SW480 (cell line): ENCODE measurements at regions not wholly inside any gene's neighbourhood (a gene's known extent, or its start where the extent isn't known, plus 50 kb on each side); places are given as distances from the start of the nearest gene placed in this dataset.
"Not testable (repeated sequence)": the region's sequence is repeated elsewhere in the genome, so short reads cannot be mapped to it uniquely, and the experiment has no call there.

Experiments used
- DNase-seq: peaks from one replicate; pipeline ENCODE4 v3.0.0-alpha.2; 2016; ENCODE audit warnings: low spot score

DNA sequence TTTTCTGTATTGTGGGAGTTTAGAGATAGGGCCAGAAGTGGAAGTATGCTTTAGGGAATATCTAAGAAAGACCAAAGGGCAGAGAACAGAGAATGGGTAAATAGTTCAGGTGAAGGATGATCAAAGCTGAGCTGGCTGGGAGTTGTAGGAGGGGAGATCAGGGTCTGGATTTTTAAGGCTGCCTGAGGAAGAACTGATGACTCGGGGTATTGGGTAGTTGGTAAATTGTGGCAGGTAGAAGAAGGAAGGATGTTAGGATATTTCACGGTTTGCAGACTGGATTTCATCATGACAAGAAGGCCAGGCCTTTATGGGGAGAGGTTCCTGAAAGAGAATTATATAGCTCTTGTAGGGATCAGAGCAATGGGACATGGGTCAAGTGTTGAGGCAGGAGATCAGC lies 492.9 kb downstream of the UTRN start:
- DNase-seq: no peak

DNA sequence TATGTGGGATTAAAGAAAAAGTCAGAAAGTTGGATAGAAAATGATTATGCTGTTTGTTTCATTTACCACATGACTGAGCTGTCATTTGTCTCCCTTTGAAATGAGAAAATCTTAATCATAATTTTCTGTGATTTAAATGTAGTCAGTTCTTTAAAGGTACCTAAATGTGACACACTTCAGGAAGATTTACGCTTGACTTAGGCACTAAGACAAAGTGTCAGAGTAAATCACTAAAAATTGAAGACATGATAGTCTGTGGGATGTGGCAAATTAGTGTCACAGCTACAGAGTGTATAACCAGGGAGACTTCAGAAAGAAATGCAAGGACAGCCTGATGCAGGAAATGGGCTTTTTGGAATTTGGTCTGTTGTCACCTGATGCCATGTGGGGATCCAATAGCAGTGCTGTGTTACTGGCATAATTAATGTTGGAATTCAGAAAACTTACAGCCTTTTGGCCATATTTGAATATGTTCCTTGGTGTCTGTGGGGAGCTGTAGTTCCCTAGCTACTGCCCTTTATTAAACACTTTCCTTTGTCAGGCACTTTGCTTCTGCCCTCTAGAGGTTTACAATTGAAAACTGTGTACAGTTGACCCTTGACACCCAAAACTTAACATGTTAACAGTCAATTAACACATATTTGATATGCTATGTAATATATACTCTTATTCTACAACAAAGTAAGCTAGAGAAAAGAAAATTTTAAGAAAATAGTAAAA lies 493.8 kb downstream of the UTRN start:
- no peak for DNase-seq

GRCh38 chr6:144781836-144782235 lies 496.7 kb downstream of the UTRN start:
- no peak for DNase-seq

DNA sequence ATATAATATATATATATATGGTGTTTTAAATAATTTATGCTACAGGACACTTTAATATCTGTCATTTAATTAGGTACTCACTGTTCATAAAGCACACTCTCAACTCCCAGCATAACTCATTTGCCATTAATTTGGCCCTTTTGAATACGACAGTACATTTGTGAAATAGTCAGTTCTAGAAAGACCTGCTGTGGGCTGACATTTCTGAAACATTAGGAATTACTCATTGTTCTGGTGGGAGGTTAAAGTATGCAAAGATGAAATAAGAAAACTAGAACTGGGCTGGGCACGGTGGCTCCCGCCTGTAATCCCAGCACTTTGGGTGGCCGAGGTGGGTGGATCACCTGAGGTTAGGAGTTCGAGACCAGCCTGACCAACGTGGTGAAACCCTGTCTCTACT lies 497.5 kb downstream of the UTRN start:
- DNase-seq: no peak

GRCh38 chr6:144785056-144785455 lies 499.9 kb downstream of the UTRN start:
- no peak for DNase-seq

- DNase-seq: no peak
Observed at GRCh38 chr6:144786825-144787224, 501.7 kb downstream of the UTRN start.

DNA sequence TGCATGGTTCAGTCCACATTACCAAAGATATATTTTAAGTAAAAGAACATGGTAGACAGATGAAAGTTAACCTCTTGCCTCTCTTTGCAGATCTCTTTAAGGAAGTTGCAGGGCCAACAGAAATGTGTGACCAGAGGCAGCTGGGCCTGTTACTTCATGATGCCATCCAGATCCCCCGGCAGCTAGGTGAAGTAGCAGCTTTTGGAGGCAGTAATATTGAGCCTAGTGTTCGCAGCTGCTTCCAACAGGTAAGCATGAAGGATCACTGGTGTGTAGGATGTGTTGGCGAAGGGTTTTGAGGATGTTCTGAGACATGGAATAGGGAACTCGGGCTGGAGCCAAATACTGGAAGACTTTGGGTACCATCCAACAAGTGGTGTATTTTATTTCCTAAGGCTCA lies 508.6 kb downstream of the UTRN start:
- no peak for DNase-seq

DNA sequence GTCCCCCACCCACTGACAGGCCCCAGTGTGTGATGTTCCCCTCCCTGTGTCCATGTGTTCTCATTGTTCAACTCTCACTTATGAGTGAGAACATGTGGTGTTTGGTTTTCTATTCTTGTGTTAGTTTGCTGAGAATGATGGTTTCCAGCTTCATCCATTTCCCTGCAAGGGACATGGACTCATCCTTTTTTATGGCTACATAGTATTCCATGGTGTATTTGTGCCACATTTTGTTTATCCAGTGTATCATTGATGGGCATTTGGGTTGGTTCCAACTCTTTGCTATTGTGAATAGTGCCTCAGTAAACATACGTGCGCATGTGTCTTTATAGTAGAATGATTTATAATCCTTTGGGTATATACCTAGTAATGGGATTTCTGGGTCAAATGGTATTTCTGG lies 509.9 kb downstream of the UTRN start:
- DNase-seq: not testable (repeated sequence)

GRCh38 chr6:144796070-144796469 lies 510.9 kb downstream of the UTRN start:
- DNase-seq: no peak

DNA sequence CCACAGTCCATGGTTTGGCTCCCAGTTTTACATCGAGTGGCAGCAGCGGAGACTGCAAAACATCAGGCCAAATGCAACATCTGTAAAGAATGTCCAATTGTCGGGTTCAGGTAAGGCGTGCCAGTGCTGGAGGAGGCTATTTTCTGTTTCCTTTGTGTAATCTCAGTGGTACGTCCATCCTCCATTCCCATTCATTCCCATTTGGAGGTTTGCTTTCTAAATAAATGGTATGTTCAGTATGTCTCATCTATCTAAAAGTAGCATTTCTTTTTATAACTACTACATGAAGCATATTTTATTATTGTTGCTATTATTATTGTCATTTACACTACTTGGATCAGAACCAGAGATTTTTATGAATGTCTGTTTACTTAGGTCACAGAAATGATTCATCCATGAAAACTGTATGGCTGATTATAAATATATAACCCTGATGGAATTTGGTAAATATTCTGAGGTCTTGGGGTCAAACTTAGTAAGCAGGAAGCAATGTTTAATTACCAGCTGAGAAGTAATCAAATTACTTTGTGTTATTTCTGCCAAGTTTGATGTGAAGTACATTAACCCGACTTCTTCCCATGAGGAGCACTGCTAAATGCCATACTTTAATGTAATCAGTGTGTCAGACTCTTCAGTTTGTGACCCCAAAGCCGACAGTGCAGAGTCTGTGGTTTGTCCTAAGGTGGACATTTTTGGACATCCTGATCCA lies 512.9 kb downstream of the UTRN start:
- DNase-seq: no peak

DNA sequence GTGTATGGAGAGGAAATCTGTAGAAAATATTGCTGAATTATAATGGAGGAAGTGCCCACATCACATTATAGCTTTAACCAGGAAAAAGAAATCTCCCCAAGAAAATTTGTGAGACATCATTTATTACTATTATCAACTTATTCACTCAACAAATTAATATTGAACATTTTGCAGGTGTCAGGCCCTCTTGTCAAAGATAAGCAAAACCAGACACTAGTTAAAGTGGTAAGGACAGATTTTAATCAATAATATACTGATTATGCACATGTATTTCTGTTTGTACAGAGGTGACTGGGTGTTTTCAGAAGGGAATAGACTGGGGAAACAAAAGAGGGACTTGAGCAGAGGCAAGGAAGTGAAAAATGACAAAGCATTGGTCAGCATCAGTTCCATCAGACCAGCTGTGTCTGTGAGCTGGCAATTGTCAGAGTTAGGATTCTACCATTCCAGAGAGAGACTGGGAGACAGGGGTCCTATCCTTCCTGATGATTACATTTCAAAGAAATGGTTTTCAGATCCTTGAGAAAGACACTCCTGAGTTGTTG lies 519.2 kb downstream of the UTRN start:
- no peak for DNase-seq

GRCh38 chr6:144805049-144805448 lies 519.9 kb downstream of the UTRN start:
- no peak for DNase-seq

DNA sequence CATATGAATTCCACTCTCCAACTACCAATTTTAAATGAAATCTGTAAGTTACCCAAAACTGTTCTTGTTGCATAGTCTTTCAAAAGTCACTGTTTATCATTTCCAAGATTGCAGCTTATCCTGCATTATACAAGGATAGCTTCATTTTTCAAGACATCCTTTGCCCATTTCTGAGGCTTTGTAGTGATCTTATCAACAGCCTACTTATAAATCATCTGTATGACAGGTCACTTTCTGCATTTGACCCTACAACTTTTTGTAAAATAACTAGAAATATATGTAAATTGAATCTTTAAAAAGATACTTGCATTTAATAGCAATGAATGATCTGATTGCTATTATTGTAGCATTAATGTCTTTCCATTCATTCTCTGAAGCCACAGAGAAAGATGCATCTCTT lies 521.1 kb downstream of the UTRN start:
- DNase-seq: no peak

GRCh38 chr6:144809120-144809519 lies 524.0 kb downstream of the UTRN start:
- DNase-seq: no peak

- no peak for DNase-seq
Observed at GRCh38 chr6:144809969-144810368, 524.8 kb downstream of the UTRN start.

DNA sequence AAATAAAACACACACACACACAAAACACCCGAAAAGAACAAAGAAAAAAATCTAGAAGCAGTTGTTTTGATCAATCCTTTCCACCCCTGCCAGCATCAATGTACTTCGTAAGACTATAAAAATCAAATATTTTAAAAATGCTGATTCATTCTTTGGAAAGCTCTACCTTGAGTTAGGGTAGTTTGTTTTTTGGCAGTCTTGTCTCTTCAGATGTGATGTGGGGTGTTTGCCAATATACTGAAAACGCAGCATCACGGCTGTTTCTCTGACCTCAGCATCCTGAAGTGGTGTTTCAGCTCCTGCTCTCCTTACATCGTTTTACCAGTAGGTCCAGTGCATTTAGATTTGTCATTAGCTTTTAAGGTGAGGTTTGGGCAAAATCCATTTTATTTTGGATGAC lies 526.0 kb downstream of the UTRN start:
- no peak for DNase-seq

DNA sequence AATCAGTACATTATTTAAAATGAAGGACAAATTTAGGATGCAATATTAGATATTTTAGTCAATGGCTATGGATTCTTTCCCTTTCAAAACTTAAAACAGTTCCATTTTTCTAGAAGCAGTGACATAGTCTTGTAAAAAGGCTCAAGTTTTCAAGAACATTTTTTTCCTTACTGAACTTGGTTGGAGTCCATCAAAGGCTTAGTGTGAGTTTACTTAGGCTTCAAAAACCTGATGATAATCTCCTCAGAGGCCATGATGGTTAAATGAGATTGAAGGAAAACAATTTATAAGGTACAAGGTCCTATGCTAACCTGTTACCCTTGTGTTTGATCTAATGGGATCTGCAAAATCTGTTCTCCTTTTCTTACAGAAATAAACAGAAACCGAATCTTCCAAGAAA lies 531.8 kb downstream of the UTRN start:
- DNase-seq: no peak

DNA sequence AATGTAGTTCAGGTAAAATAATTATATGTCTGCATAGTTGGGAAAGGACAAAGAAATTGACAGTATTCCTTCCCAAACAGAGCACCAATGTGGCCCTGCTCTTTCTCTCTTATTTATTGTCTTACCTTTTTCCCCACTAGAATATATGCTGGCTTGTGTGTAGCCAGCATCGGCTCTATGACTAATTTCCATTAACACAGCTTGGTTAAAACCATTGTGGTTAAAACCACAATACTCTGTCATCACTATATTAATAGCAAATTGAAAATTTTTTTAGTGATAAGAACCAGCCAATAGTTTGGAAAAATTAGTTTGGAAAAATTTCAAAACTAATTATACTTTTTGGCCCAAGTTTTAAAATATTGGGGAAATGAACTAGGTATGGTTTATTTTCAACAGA lies 535.1 kb downstream of the UTRN start:
- no peak for DNase-seq

GRCh38 chr6:144823131-144823530 lies 538.0 kb downstream of the UTRN start:
- DNase-seq: no peak

GRCh38 chr6:144824018-144824417 lies 538.9 kb downstream of the UTRN start:
- no peak for DNase-seq

- DNase-seq: no peak
Observed at GRCh38 chr6:144834426-144835038, 549.4 kb downstream of the UTRN start.

- no peak for DNase-seq
Observed at GRCh38 chr6:144835322-144835973, 550.3 kb downstream of the UTRN start.

GRCh38 chr6:144840619-144841018 lies 555.5 kb downstream of the UTRN start:
- DNase-seq: no peak
